ENCODE measurements at regions not wholly inside any gene's neighbourhood (a gene's known extent, or its start where the extent isn't known, plus 50 kb on each side); places are given as distances from the start of the nearest gene placed in this dataset.

- H4K20me1 ChIP-seq (ENCODE audit: insufficient read depth), result no peaks in the 10 kb centered on the region
- no peak overlapping the region for H3K9ac ChIP-seq
- no peaks in the 10 kb centered on the region for H3K27me3 ChIP-seq (ENCODE audit: insufficient read depth, low read depth)
- H2AFZ ChIP-seq (ENCODE audit: low read depth), result no peak overlapping the region
- H3K4me3 ChIP-seq (IDR thresholded peaks at IDR 0.05; ENCODE audit: insufficient read depth, low read depth, low read length), result no peak overlapping the region
- H3K4me1 ChIP-seq (ENCODE audit: low read depth, poor library complexity, severe bottlenecking), result no peaks in the 10 kb centered on the region
- no peak for TF ChIP-seq CTCF (conservative IDR thresholded peaks at IDR 0.05; ENCODE audit: low read depth, low read length)
- H3K4me2 ChIP-seq, result no peak overlapping the region
- H3K79me2 ChIP-seq (ENCODE audit: insufficient read depth, low read depth), result no peaks in the 10 kb centered on the region
- H3K36me3 ChIP-seq (ENCODE audit: insufficient read depth), result no peaks in the 10 kb centered on the region
- H3K27ac ChIP-seq, result no peak overlapping the region
Observed at GRCh38 chr4:100124715-100125114, 65.6 kb downstream of the DDIT4L start.

GRCh38 chr4:100118181-100118580, 72.1 kb downstream of the DDIT4L start:
- no peak overlapping the region for H2AFZ ChIP-seq (ENCODE audit: low read depth)
- no peaks in the 10 kb centered on the region for H3K79me2 ChIP-seq (ENCODE audit: insufficient read depth, low read depth)
- H3K4me3 ChIP-seq (IDR thresholded peaks at IDR 0.05; ENCODE audit: insufficient read depth, low read depth, low read length), result no peak overlapping the region
- H3K4me1 ChIP-seq (ENCODE audit: low read depth, poor library complexity, severe bottlenecking), result no peaks in the 10 kb centered on the region
- no peak for TF ChIP-seq CTCF (conservative IDR thresholded peaks at IDR 0.05; ENCODE audit: low read depth, low read length)
- H3K4me2 ChIP-seq, result no peak overlapping the region
- H3K9ac ChIP-seq, result no peak overlapping the region
- H4K20me1 ChIP-seq (ENCODE audit: insufficient read depth), result no peaks in the 10 kb centered on the region
- H3K36me3 ChIP-seq (ENCODE audit: insufficient read depth), result no peaks in the 10 kb centered on the region
- H3K27ac ChIP-seq, result no peak overlapping the region
- no peaks in the 10 kb centered on the region for H3K27me3 ChIP-seq (ENCODE audit: insufficient read depth, low read depth)

GRCh38 chr4:100117750-100118149, 72.5 kb downstream of the DDIT4L start:
- Histone ChIP-seq H2AFZ (ENCODE audit: low read depth) (no peak overlapping the region), H3K4me1 (ENCODE audit: low read depth, poor library complexity, severe bottlenecking) (no peaks in the 10 kb centered on the region), H3K27me3 (ENCODE audit: insufficient read depth, low read depth) (no peaks in the 10 kb centered on the region), H3K36me3 (ENCODE audit: insufficient read depth) (no peaks in the 10 kb centered on the region), H4K20me1 (ENCODE audit: insufficient read depth) (no peaks in the 10 kb centered on the region), H3K4me3 (IDR thresholded peaks at IDR 0.05; ENCODE audit: insufficient read depth, low read depth, low read length) (no peak overlapping the region), H3K27ac (no peak overlapping the region), H3K4me2 (no peak overlapping the region), H3K9ac (no peak overlapping the region), H3K79me2 (ENCODE audit: insufficient read depth, low read depth) (no peaks in the 10 kb centered on the region)
- no peak for TF ChIP-seq CTCF (conservative IDR thresholded peaks at IDR 0.05; ENCODE audit: low read depth, low read length)

GRCh38 chr4:100114909-100115308, 75.4 kb downstream of the DDIT4L start:
- no peak overlapping the region for H2AFZ ChIP-seq (ENCODE audit: low read depth)
- H3K36me3 ChIP-seq (ENCODE audit: insufficient read depth), result no peaks in the 10 kb centered on the region

More at GRCh38 chr4:100114909-100115308, 75.4 kb downstream of the DDIT4L start:
- Histone ChIP-seq H3K79me2 (ENCODE audit: insufficient read depth, low read depth) (no peaks in the 10 kb centered on the region), H3K4me2 (no peak overlapping the region), H3K4me1 (ENCODE audit: low read depth, poor library complexity, severe bottlenecking) (no peaks in the 10 kb centered on the region), H4K20me1 (ENCODE audit: insufficient read depth) (no peaks in the 10 kb centered on the region), H3K4me3 (IDR thresholded peaks at IDR 0.05; ENCODE audit: insufficient read depth, low read depth, low read length) (no peak overlapping the region), H3K27me3 (ENCODE audit: insufficient read depth, low read depth) (no peaks in the 10 kb centered on the region), H3K9ac (no peak overlapping the region), H3K27ac (no peak overlapping the region)
- no peak for TF ChIP-seq CTCF (conservative IDR thresholded peaks at IDR 0.05; ENCODE audit: low read depth, low read length)

Data from KMS-11 (cell line).